Natural killer cell (primary cell): ENCODE measurements at regions not wholly inside any gene's neighbourhood (a gene's known extent, or its start where the extent isn't known, plus 50 kb on each side); places are given as distances from the start of the nearest gene placed in this dataset.

Source experiments
- ATAC-seq, 3 donors: fragments of 150-1000 bp in 2 of 3; fragments of 200-7000 bp in 1 of 3; cut with Tn5 transposase; 1 replicate in 1 of 3; 2 replicates in 2 of 3; pipeline ENCODE4 v1.10.0; 2021; ENCODE audit warnings: mild to moderate bottlenecking in 2 of 3, moderate library complexity in 2 of 3
- DNase-seq, 2 donors: peaks; one replicate each; pipeline versions ENCODE4 v3.0.0 to v3.0.0-alpha.2; 2013 to 2021; ENCODE audit warnings: mixed read lengths in 1 of 2
- H3K27ac ChIP-seq: one replicate; pipeline ENCODE4 v1.5.1; 2013; ENCODE audit warnings: mild to moderate bottlenecking, low read length
- H3K27me3 ChIP-seq: one replicate; pipeline ENCODE4 v1.6.1; 2013; ENCODE audit warnings: low read length; ENCODE audit not compliant: control insufficient read depth, insufficient read depth
- H3K36me3 ChIP-seq: one replicate; pipeline ENCODE4 v1.6.1; 2013; ENCODE audit warnings: low read length; ENCODE audit not compliant: control insufficient read depth, insufficient read depth
- H3K4me1 ChIP-seq: one replicate; pipeline ENCODE4 v1.6.1; 2013; ENCODE audit warnings: low read length; ENCODE audit not compliant: control insufficient read depth, insufficient read depth
- H3K4me3 ChIP-seq: one replicate; pipeline ENCODE4 v1.5.1; 2013; ENCODE audit warnings: low read length
- H3K9me3 ChIP-seq: one replicate; pipeline ENCODE4 v1.6.1; 2013; ENCODE audit warnings: low read length; ENCODE audit not compliant: control insufficient read depth, insufficient read depth
- H3K27ac Mint-ChIP-seq, 2 donors: one replicate each; pipeline ENCODE4 v1.8.0; 2022; ENCODE audit warnings: mild to moderate bottlenecking in 2 of 2, mixed read lengths in 2 of 2, moderate library complexity in 1 of 2
- H3K27me3 Mint-ChIP-seq, 2 donors: one replicate each; pipeline ENCODE4 v1.8.0; 2022; ENCODE audit warnings: low read depth in 2 of 2, mixed read lengths in 2 of 2
- H3K36me3 Mint-ChIP-seq: one replicate; pipeline ENCODE4 v1.8.0; 2022; ENCODE audit warnings: mixed read lengths
- H3K4me1 Mint-ChIP-seq, 2 donors: one replicate each; pipeline ENCODE4 v1.8.0; 2022; ENCODE audit warnings: mixed read lengths in 2 of 2
- H3K4me3 Mint-ChIP-seq: one replicate; pipeline ENCODE4 v1.8.0; 2022; ENCODE audit warnings: mild to moderate bottlenecking, moderate library complexity, mixed read lengths
- H3K9me3 Mint-ChIP-seq, 2 donors: one replicate each; pipeline ENCODE4 v1.8.0; 2022; ENCODE audit warnings: mixed read lengths in 2 of 2
- WGBS: methylation state at CpG from one replicate; pipeline ENCODE4 v1.1.7; 2013; ENCODE audit warnings: missing lambda C conversion rate; ENCODE audit not compliant: insufficient coverage; 5-methylcytosine and 5-hydroxymethylcytosine counted together
- intact Hi-C: fragments of 100-400 bp; cut with micrococcal nuclease; formaldehyde crosslinking; loops from one replicate; pipeline ENCODE4 v1.14.2; 2022
- TF ChIP-seq, protein P1 (sequence below): fragments of 200-600 bp; IDR thresholded peaks from one replicate; pipeline ENCODE4 v1.8.0; 2022; ENCODE audit warnings: antibody characterized with exemption

DNA sequence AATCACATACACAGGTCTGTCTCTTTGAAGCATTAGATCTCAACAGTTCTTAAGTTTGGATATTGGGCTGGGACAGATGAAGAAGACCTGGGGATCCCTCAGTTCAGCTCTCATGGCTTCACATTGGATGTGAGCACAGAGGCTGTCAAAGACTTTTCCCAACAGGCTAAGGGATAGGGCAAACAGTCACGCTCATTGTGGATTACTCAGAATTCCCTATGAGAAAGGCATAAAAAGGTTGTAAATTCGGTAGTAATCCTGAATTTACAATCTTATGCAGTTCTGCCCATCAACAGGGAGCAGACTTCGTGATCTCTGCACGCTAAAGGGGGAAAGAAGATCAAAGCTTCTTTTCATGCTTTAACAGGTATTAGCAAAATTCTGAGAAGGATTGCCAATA, 448.4 kb downstream of the DAD1 start:
- DNase-seq (no peak), ATAC-seq (no peak)
- WGBS = 88% methylated on average over 4 of the region's 4 CpGs
- intact Hi-C loops = no loop called here
- Mint-ChIP-seq H3K9me3 (peaks cover 2% of the 10 kb centered on the region in 2 donors), H3K4me3 (no peak overlapping the region), H3K36me3 (peaks cover 5% of the 10 kb centered on the region), H3K4me1 (no peaks in the 10 kb centered on the region), H3K27me3 (peaks cover 24 to 25% of the 10 kb centered on the region in 2 donors), H3K27ac (no peak overlapping the region)
- Histone ChIP-seq H3K4me3 (no peak overlapping the region), H3K36me3 (no peaks in the 10 kb centered on the region), H3K9me3 (no peaks in the 10 kb centered on the region), H3K4me1 (no peaks in the 10 kb centered on the region), H3K27me3 (peaks cover 4% of the 10 kb centered on the region), H3K27ac (no peak overlapping the region)
- TF ChIP-seq, protein P1, sequence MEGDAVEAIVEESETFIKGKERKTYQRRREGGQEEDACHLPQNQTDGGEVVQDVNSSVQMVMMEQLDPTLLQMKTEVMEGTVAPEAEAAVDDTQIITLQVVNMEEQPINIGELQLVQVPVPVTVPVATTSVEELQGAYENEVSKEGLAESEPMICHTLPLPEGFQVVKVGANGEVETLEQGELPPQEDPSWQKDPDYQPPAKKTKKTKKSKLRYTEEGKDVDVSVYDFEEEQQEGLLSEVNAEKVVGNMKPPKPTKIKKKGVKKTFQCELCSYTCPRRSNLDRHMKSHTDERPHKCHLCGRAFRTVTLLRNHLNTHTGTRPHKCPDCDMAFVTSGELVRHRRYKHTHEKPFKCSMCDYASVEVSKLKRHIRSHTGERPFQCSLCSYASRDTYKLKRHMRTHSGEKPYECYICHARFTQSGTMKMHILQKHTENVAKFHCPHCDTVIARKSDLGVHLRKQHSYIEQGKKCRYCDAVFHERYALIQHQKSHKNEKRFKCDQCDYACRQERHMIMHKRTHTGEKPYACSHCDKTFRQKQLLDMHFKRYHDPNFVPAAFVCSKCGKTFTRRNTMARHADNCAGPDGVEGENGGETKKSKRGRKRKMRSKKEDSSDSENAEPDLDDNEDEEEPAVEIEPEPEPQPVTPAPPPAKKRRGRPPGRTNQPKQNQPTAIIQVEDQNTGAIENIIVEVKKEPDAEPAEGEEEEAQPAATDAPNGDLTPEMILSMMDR = no peak

DNA sequence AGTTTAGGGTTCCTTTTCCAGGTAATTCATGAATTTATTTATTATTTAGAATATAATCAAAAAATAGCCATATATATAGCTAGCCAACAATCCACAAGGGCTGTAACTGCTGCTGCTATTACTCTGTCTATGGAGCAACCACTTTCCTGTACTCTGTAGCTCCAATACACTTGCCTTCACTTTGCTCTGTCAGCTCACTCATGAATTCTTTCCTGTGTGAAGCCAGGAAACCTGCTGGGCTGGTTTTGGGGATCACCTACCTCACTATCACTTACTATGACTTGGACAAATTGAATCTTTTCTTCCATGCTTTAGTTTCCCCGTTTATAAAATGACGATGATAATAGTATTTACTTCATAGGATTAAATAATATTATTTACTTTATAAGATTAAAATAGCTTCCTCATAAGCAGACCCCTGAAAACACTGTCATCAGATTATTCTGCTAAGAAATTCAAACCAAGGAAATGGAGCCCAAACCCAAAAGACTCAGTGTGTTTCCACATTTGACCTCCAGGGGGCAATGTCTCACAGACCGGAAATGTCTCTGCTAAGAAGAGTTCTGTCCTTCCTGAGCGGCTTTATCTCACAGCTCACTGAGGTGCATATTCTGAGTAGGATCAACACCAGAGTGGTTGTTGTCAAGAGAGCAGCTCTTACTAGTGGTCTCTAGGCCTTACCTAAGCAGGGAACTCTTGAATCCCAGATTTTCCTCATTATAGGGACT, 457.1 kb downstream of the DAD1 start:
- H3K27ac ChIP-seq = no peak overlapping the region
- Mint-ChIP-seq H3K9me3 (peaks cover 6% of the 10 kb centered on the region in 2 donors), H3K27me3 (peaks cover 6 to 34% of the 10 kb centered on the region in 2 donors), H3K27ac (no peak overlapping the region), H3K4me3 (no peak overlapping the region), H3K4me1 (no peaks in the 10 kb centered on the region), H3K36me3 (peaks cover 8% of the 10 kb centered on the region)
- H3K9me3 ChIP-seq = no peaks in the 10 kb centered on the region
- no peaks in the 10 kb centered on the region for H3K4me1 ChIP-seq
- peak in 2 of 3 donors; percentile 44 to 57 for ATAC-seq
- H3K36me3 ChIP-seq = no peaks in the 10 kb centered on the region
- TF ChIP-seq, protein P1 = peak; percentile 9
- intact Hi-C loops = no loop called here
- WGBS = 49% methylated on average over 2 of the region's 4 CpGs
- H3K27me3 ChIP-seq = no peaks in the 10 kb centered on the region
- no peak overlapping the region for H3K4me3 ChIP-seq
- peak; percentile 17 to 54 for DNase-seq

DNA sequence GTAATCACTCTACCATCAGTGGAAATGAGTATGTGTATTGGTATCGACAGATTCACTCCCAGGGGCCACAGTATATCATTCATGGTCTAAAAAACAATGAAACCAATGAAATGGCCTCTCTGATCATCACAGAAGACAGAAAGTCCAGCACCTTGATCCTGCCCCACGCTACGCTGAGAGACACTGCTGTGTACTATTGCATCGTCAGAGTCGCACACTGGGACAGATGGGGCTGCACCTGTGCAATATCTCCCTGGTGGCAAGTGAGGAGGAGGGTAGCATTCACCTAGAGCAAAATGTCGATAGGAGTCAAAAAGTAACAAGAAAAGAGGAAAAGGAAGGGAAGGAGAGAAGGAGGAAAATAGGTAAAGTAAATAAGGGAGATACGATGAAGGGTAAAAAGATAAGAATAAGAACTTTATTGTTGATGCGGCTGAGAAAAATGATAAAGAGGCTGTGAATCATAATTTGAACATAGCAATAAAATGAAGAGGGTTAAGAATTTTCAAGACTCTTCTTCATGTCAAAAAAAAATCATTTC, 450.5 kb upstream of the OR4E1 start:
- no peaks in the 10 kb centered on the region for H3K4me1 ChIP-seq
- no peaks in the 10 kb centered on the region for H3K27me3 ChIP-seq
- WGBS = 96% methylated on average over 7 of the region's 8 CpGs
- no peak overlapping the region for H3K4me3 Mint-ChIP-seq
- H3K27ac Mint-ChIP-seq = no peak overlapping the region
- no peaks in the 10 kb centered on the region for H3K36me3 ChIP-seq
- H3K9me3 ChIP-seq = no peaks in the 10 kb centered on the region
- H3K4me1 Mint-ChIP-seq = no peaks in the 10 kb centered on the region
- H3K27ac ChIP-seq = no peak overlapping the region
- no peak overlapping the region for H3K4me3 ChIP-seq
- ATAC-seq (no peak), DNase-seq (no peak)
- no peaks in the 10 kb centered on the region for H3K36me3 Mint-ChIP-seq
- intact Hi-C loops = no loop called here
- peaks cover 0 to 1% of the 10 kb centered on the region in 2 donors for H3K9me3 Mint-ChIP-seq
- TF ChIP-seq, protein P1 = no peak
- peaks cover 3 to 14% of the 10 kb centered on the region in 2 donors for H3K27me3 Mint-ChIP-seq
